ENCODE measurements at regions not wholly inside any gene's neighbourhood (a gene's known extent, or its start where the extent isn't known, plus 50 kb on each side); places are given as distances from the start of the nearest gene placed in this dataset.

DNA sequence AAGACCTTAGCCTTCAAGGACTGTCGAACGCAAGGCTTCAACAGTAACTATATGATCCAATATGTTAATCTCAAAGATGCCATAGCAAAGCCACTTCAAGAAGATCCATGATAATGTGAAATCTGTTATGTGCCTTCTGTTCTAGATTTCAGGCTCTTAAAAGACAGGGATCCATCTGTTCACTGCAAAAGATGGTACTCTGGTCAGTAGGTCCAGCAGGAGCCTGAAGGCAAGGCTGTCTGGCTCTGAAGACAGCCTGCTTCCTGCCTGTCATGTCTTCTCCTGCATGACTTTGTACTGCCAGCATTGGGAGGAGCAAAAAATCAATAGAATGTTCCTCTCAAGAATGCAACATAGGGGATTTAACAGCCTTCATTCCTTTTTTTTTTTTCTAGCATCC, 270.8 kb upstream of the PARD3B start:
- TF ChIP-seq EZH2phosphoT487 (IDR thresholded peaks at IDR 0.05; ENCODE audit: low read depth, severe bottlenecking, unreplicated experiment) (no peak), EZH2 (IDR thresholded peaks at IDR 0.05; ENCODE audit: borderline replicate concordance) (no peak)

GRCh38 chr2:204274991-204275390, 270.3 kb upstream of the PARD3B start:
- H3K27ac ChIP-seq = no peak overlapping the region
- no peaks in the 10 kb centered on the region for H3K9me2 ChIP-seq (replicated peaks; ENCODE audit: insufficient read depth)
- no peaks in the 10 kb centered on the region for H3K9me3 ChIP-seq (ENCODE audit: low read depth)
- no peak overlapping the region for H3K4me2 ChIP-seq
- no peak overlapping the region for H3K4me3 ChIP-seq
- H3K36me3 ChIP-seq (replicated peaks; ENCODE audit: insufficient read depth, low read depth) = no peaks in the 10 kb centered on the region
- DNase-seq (ENCODE audit: low spot score) = no peak
- WGBS (ENCODE audit: low lambda C conversion rate, missing lambda C conversion rate) = 91% methylated on average over 2 of the region's 2 CpGs
- TF ChIP-seq EZH2phosphoT487 (IDR thresholded peaks at IDR 0.05; ENCODE audit: low read depth, severe bottlenecking, unreplicated experiment) (no peak), CTCF (IDR thresholded peaks at IDR 0.05; ENCODE audit: poor library complexity) (no peak)
- no peak overlapping the region for H2AFZ ChIP-seq
- H3K4me1 ChIP-seq (ENCODE audit: insufficient read depth) = no peaks in the 10 kb centered on the region
- no peaks in the 10 kb centered on the region for H4K20me1 ChIP-seq (ENCODE audit: insufficient read depth, poor library complexity, severe bottlenecking)
- H3K27me3 ChIP-seq = no peaks in the 10 kb centered on the region
- H3K79me2 ChIP-seq = no peaks in the 10 kb centered on the region

More for the DNA sequence above, 270.8 kb upstream of the PARD3B start:
- no peak overlapping the region for H2AFZ ChIP-seq
- H3K4me1 ChIP-seq (ENCODE audit: insufficient read depth) = no peaks in the 10 kb centered on the region
- no peak overlapping the region for H3K27ac ChIP-seq
- H3K4me3 ChIP-seq = no peak overlapping the region
- H3K9me3 ChIP-seq (ENCODE audit: low read depth) = no peaks in the 10 kb centered on the region
- no peaks in the 10 kb centered on the region for H3K27me3 ChIP-seq
- no peaks in the 10 kb centered on the region for H4K20me1 ChIP-seq (ENCODE audit: insufficient read depth, poor library complexity, severe bottlenecking)
- H3K36me3 ChIP-seq (replicated peaks; ENCODE audit: insufficient read depth, low read depth) = no peaks in the 10 kb centered on the region
- no peaks in the 10 kb centered on the region for H3K79me2 ChIP-seq
- WGBS (ENCODE audit: low lambda C conversion rate, missing lambda C conversion rate) = 91% methylated on average over 2 of the region's 2 CpGs
- DNase-seq (ENCODE audit: low spot score) = no peak
- no peak overlapping the region for H3K4me2 ChIP-seq
- no peaks in the 10 kb centered on the region for H3K9me2 ChIP-seq (replicated peaks; ENCODE audit: insufficient read depth)

- no peaks in the 10 kb centered on the region for H3K36me3 ChIP-seq (replicated peaks; ENCODE audit: insufficient read depth, low read depth)
- no peak overlapping the region for H3K4me3 ChIP-seq
- no peaks in the 10 kb centered on the region for H3K9me3 ChIP-seq (ENCODE audit: low read depth)
- no peak overlapping the region for H3K4me2 ChIP-seq
- no peaks in the 10 kb centered on the region for H4K20me1 ChIP-seq (ENCODE audit: insufficient read depth, poor library complexity, severe bottlenecking)
- no peak overlapping the region for H2AFZ ChIP-seq
- H3K9me2 ChIP-seq (replicated peaks; ENCODE audit: insufficient read depth) = no peaks in the 10 kb centered on the region
- no peaks in the 10 kb centered on the region for H3K79me2 ChIP-seq
- no peak for TF ChIP-seq EZH2 (IDR thresholded peaks at IDR 0.05; ENCODE audit: borderline replicate concordance)
- no peak for TF ChIP-seq EZH2phosphoT487 (IDR thresholded peaks at IDR 0.05; ENCODE audit: low read depth, severe bottlenecking, unreplicated experiment)
- no peak for TF ChIP-seq CTCF (IDR thresholded peaks at IDR 0.05; ENCODE audit: poor library complexity)
- no peaks in the 10 kb centered on the region for H3K4me1 ChIP-seq (ENCODE audit: insufficient read depth)
- no peak for DNase-seq (ENCODE audit: low spot score)
- peaks cover 5% of the 10 kb centered on the region for H3K27me3 ChIP-seq
- no peak overlapping the region for H3K27ac ChIP-seq
Measured at GRCh38 chr2:204277226-204277625, 268.0 kb upstream of the PARD3B start.

DNA sequence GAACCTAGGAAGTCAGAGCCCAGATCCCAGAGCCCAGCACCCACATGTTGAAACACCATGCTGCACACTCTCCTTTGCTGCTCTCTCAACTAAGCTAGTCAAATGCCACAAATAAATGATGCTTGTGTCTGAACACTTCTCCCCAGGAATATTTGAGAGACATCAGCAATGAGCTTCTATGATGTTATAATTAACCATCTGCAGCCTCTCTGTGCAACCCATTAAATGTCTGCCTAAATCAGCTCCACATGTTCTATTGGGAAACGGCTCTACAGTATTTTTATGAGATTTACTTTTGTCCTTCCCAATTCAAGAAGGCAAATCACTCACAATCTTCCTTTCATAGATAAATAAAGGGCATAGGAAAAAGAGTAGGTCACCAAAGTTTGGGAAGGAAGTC, 266.8 kb upstream of the PARD3B start:
- no peak overlapping the region for H3K4me2 ChIP-seq
- WGBS (ENCODE audit: low lambda C conversion rate, missing lambda C conversion rate) = 53% methylated on average over 1 of the region's 1 CpG
- no peak overlapping the region for H2AFZ ChIP-seq
- H4K20me1 ChIP-seq (ENCODE audit: insufficient read depth, poor library complexity, severe bottlenecking) = no peaks in the 10 kb centered on the region
- no peaks in the 10 kb centered on the region for H3K4me1 ChIP-seq (ENCODE audit: insufficient read depth)
- no peak for DNase-seq (ENCODE audit: low spot score)
- H3K79me2 ChIP-seq = no peaks in the 10 kb centered on the region
- TF ChIP-seq EZH2phosphoT487 (IDR thresholded peaks at IDR 0.05; ENCODE audit: low read depth, severe bottlenecking, unreplicated experiment) (no peak), EZH2 (IDR thresholded peaks at IDR 0.05; ENCODE audit: borderline replicate concordance) (no peak), CTCF (IDR thresholded peaks at IDR 0.05; ENCODE audit: poor library complexity) (no peak)
- no peak overlapping the region for H3K4me3 ChIP-seq
- no peaks in the 10 kb centered on the region for H3K9me2 ChIP-seq (replicated peaks; ENCODE audit: insufficient read depth)
- H3K36me3 ChIP-seq (replicated peaks; ENCODE audit: insufficient read depth, low read depth) = no peaks in the 10 kb centered on the region
- H3K27ac ChIP-seq = no peak overlapping the region
- H3K27me3 ChIP-seq = peaks cover 5% of the 10 kb centered on the region
- H3K9me3 ChIP-seq (ENCODE audit: low read depth) = no peaks in the 10 kb centered on the region
